ENCODE measurements at regions not wholly inside any gene's neighbourhood (a gene's known extent, or its start where the extent isn't known, plus 50 kb on each side); places are given as distances from the start of the nearest gene placed in this dataset.

DNA sequence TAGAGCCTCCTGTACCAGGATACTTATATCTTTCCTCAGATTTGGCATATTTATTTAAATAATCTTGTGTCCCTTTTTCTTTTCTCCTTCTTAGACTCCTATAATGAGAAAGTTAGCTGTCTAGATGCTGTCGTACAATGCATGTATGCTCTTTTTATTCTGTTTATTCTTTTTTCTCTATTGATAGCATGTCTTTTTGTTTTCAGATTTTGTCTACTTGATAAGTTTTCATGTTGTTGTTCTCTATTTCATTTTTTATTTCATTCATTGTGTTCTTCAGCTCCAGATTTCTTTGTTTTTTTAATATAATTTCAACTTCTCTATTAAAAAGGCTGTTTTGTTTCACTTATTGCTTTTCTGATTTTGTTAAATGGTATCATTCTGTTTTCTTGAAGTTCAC lies 674.3 kb upstream of the POU3F3 start:
- DNase-seq = no peak

DNA sequence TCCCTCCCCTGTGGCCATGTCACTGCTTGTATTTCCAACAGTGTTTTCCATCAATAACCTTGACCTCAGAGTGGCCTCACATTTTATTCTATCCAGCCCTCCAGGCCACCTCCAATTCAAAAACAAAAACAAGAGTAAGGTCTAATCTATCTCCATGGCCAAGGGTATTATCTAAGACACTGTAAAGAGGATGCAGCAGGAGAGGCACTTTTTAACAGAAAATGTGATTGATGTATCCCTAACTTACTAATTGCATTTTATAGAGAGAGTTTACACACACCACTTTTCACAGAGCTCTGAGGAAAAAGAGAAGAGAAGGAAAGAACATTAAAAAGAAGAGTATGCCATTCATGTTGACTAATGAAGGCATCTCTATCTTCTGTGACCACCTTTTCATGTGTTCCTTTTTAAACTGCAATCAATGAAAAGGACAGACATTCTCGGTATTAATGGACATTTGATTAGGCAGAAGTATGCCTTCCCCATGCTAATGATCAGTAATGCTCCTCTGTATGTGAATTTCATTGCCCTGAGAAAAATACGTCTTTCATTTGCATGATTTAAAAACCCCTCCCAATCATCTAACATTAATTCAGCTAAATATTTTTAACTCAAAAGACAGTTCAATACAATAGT lies 653.3 kb upstream of the POU3F3 start:
- DNase-seq = no peak

DNA sequence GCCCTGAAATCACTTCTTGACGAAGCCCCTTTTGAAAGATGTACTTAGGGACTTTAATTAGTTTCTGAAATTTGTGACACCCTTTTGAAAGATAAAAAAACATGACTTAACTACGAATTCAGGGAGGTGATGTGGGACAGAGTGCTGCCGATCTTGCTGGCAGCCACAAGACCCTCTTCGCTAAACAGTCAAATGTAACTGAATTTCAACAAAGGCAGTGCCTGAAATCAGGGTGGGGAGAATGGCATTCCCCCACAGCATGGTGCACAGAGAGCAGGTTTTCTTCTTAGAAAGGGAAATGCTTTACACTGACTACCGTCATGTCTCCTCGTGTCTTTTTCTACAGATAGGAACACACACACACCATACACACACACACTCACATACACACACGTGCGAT lies 640.2 kb upstream of the POU3F3 start:
- DNase-seq = no peak

DNA sequence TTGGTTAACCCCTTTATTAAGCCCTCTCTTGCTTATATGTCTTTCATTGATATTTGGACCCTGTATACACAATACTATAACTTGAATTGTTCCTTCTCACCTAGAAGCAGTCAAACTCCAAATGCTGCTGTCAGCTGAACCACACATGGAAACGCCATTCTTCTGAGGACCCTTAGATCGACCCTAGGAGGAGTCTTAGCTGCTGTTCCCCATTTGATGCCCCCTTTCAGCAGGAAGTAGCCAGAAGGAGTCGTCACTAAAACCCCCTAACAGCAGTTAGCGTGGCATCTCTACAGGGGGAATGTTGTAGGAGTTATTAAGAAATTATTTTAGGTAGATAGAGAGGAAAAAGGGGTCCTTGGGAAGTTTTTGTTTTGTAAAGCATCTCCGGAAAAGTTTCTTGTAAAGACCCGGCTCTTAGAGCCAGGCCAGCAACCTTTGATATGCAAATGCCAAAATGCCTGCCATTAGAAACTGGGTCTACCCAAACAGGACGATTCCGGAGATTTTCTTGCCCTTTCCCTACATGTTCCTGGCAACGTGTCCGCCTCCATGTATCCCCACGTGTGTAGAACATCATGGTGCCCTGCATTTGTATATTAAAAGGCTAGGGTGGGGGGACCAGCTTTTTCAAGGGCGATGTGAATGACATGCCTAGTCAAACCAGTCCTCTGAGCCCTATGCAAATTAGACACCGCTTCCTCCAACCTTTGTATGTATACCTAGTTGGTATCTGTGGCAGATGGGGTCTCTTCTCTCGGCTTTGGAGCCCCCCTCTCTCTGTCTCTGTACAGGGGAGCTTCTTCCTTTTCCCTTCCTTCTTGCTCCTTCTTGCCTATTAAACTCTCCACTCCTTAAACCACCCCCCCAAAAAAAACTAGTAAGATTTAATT lies 638.4 kb upstream of the POU3F3 start:
- DNase-seq = no peak

DNA sequence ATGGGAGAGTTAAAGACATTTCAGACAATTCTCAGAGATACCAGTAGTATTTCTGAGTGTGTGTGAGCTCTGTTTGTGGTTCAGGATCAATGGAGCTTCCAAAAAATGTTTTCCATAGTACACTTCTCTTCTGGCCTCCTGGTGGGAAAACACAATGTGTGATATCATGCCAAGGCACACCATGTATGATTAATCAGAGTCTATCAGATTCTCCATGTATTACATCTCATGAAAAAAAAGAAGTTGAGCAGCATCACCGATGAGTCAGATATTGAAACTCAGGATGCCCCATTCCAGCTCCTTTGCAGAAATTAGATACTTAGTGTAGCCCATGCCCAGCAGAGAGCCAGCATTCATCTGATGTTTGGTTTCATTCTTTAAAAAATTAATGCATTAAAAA lies 620.3 kb upstream of the POU3F3 start:
- no peak for DNase-seq

DNA sequence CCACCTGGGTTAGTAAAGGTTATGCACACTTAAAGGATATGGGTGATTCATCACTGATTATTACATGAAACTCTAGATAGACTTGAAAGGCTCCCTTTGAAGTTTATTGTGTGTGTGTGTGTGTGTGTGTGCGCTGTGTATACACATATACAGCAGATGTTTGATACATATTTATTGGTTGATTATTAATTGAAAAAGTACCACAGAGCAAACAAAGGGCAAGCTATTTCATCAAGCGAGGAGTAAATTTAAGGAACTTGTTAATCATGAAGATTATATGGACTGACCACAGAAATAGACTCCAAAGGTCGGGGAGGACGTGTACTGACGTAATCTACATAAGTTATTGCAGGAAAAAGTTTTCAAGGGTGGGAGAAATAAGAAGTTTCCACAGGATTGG lies 617.4 kb upstream of the POU3F3 start:
- no peak for DNase-seq

DNA sequence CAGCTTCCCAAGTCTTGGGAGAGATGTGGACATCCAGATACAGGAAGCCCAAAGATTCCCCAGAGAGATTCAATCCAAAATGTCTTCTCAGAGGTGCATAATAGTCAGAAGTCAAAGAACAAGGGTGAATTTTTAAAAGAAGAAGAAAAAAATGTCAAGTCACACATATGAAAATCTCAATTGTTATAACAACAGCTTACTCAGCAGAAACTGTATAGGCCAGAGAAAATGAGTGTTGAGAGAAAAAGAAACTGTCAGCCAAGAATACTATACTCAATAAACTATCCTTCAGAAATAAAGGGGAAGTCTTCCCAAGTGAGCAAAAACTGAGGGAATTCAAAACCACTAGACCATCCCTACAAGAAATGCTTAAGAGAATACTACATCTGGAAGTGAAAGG lies 612.9 kb upstream of the POU3F3 start:
- DNase-seq = no peak

DNA sequence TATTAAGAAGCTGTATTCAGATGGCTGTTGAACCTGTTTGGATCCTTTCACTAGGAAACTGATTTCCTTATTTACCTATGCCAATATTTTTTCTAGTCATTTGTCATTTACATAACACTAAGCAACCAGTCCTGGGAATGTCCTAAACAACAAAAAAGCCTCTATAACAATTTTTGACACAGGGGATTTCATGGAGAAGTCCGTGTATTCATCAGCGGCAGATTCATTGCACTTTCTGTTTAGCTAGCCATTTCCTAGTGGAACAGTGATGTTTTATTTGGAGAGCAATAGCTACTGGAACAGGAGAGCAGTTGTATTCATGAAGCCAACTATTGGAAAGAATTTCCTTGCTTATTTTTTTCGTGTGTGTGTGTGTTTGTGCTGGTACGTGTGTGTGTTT lies 604.3 kb upstream of the POU3F3 start:
- DNase-seq = no peak

DNA sequence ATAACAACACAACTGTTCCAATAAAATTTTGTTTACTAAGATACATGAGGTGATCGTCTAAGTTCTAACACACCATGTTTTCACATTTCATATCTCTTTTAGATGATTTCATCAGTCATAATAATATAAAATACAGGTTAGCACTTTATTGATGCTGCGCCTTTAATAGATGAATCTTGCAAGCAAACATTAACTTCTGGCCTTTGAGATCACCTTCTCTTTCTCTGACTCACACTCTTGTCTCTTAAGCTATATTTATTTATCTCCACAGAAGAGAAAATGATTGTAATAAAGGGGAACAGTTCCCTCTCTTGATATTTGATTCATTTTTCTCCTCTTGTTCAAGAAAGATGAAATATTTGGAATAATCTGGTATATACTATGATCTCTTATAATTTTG lies 603.3 kb upstream of the POU3F3 start:
- no peak for DNase-seq

DNA sequence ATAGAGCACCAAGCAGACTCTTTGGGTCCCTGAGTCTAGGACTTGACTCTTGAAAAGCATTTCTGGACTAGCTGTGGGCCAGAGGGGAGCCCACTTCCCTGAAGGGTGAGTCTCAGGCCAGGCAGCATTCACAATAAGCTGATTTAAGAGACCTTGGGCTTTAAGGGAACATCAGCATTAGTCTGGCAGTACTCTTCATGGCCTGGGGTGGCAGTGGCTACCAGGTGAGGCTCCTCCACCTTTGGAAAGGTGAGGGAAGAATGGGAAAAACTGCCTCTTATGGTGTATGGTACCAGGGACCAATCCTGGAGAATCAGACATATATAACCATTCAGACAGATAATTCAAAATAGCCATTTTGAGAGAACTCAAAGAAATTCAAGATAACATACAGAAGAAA lies 599.9 kb upstream of the POU3F3 start:
- DNase-seq = no peak

DNA sequence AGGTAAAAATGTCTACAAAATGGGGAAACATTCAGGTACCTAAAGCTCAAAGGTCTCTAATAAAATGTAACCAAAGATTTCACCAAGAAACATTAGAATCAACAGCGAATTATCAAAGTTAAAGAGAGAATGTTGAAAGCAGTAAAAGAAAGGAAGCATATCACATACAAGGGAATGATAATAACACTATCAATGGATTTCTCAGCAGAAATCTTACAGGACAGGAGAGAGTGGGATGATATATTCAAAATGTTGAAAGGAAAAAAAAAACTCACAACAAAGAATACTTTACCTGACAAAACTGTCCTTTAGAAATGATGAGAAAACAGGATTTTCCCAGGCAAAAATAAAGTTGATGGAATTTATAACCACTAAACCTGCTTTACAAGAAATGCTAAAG lies 591.2 kb upstream of the POU3F3 start:
- no peak for DNase-seq

DNA sequence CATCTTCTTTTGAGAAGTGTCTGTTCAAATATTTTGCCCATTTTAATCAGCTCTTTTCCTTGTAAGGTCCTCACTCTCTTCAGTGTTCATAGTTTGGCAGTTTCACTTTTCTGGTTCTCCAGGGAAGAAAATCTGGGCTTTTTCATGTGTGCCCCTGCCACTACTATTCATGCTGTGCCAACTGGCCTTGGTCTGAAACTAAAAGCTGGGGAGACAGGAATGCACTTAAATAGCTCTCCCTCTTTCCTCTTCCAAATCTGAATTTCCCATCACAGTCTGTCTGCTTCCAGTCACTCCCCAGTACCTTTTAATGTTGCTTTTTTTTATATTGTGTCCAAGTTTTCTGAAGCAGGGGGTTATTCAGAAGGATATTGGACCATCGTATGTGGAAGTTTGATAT lies 574.3 kb upstream of the POU3F3 start:
- no peak for DNase-seq

DNA sequence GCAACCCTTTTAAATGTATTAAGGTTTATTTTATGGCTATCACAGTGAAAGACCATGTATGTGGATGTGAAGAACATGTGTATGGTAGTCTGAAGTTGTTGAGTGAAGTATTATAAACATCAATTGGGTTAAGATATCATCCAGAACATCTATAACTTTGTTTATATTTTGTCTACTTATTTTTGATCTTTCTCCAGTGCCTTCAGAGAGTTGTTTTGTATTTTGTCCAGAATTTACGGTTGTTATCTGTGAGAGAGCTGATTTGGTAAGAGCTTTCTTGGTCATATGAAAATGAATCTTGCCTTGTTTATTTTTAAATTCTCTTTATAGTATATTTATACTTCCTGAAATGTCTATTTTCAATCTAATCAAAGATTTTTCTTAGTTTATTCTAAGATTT lies 573.7 kb upstream of the POU3F3 start:
- no peak for DNase-seq

DNA sequence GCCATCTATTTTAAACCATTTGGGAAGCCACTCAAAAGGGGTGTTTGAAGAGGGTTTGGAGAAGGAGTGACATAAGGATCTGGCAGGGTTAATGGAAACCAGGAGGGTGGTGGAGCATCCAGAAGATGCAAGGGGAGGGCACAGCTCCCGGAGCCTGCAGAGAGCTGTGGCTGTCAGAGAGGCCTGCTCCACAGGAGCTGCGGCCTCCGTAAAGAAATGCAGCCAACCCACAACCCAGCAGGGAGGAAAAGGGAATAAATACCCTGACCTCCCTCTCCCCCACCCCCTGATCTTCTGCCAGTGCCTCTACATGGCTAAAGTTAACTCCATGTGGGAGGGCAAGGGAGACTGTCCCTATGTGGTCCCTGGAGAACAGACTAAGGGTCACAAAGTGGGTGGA lies 567.1 kb upstream of the POU3F3 start:
- peak; percentile 2 for DNase-seq

DNA sequence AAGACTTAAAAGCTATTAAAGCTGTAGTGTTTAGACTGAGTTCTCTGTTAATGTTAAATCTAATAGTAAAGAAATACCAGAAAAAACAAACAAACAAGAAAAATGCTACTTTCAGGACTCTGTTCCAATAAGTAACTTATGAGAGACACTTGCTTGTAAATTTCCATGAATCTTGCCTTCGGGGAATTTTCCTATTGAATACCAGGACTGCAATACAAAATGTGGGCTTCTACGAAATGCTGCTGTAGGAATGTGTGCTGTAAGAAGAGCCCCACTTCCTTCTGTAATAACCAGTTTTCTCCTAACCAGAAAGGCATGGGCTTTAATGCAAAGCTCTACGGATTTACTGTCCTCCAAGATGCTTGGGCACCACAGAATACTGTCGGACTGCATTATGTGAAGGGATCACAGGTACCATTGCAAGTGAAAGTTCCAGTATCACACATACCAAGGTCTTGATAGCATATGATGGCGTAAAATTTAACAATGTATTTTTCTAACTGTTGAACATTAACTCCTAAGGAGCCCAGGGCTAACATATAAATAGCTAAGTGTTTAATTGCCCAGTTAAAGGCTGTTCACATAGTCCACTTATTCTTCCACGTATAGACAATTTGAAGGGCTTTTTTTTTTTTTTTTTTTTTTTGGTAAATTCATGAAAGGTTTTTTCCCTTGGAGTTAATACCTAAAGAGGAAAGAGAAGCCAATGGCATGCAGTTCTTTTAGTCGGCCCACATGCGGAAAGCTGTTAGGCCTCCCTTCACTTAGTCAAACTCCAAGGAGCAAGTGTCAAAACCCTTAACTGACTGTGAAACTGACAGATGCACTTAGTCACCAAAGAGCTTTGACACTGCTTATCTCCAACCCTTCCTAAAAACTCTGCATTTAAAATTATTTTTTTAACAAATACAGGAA lies 564.0 kb upstream of the POU3F3 start:
- no peak for DNase-seq

DNA sequence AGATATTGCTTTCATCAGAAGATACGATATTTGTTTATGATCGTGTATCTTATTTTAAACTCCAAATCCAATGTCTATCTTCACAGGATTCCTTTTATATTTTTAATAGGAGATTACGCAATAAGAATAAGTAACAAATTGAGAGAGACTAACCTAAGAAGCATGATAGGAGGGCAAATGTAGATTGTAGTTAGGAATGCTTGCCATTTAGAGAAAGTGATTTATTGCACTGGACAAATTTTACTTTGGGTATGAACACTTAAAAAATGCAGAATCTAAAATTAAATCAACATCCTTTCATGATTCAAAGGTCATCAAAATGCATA lies 563.4 kb upstream of the POU3F3 start:
- DNase-seq = no peak

DNA sequence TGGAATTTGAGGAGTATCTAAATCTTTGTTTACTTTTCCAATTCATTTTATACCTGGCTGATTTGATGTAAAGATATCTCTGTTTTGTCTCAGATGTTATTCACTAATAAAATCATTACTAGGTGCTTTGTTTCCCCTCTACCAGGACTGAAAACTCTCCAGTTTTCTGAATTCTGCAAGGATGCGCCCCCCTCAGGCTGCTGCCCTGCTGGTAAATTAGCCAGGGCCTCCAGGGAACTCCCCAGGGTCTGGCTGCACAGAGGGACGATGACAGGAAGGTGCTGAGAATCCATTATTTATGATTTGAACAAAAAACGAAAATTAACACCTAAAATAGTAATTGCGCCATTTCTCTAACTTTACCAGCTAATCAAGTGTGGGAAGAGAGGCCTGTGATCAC lies 541.2 kb upstream of the POU3F3 start:
- DNase-seq = no peak

DNA sequence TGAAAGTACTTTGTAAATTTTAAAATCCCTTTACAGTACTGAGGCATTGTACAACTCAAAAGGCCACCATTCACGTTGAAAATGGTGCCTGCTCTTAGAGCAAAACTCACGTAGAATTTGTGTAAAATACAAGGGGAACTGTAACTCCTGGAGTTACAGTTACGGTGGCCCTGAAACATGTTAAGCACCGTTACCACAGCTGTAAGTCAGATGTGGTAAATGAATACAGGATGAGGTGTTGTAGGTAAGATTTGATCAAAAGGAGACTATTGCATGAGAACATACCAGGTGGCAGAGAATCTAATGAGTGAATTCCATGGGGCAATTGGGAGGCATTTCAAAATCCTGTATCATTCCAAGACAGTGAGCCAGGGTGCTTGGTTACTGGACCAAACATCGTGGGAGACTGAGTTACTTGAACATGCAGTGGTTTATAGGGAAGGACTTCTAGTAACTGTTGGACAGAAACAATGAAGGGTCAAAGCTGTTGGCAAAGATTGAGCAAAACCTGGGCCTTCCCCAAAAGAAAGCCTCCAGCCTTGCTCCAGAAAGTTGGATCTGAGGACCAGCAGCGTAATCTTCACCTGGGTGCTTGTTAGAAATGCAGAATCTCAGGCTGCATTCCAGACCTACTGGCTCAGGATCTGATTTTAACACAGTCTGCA lies 535.8 kb upstream of the POU3F3 start:
- no peak for DNase-seq

DNA sequence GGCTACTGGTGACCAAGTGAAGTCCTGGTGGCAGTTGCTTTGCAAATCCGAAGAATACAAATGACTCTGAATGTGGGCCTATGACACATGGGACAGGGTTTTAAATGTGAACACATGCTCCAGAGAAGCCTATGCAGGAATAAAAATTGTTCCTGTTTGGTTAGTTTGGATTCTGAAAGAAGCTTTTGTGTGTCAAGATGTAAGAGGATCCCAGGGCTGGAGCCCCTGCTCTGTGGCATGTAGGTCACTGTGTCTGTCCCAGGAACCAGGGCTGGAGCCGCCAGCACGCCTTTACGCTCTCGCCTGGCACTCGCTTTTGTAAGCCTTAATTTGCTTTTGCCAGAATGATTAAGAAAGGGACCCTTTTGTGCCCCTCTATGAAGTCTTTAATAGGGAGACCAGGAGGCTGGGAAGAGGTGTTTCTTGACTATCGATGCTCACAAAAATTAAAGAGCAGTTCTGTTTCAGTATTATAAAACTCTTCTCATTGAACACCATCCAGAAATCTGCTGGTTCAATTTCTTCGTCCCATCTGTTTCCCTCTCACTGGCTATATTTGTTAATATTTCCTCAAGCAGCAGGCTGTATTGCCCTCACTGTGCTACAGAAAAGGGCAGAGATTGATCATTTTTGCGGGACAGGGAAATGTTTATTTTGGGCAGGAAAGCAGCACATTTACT lies 532.7 kb upstream of the POU3F3 start:
- DNase-seq = no peak

DNA sequence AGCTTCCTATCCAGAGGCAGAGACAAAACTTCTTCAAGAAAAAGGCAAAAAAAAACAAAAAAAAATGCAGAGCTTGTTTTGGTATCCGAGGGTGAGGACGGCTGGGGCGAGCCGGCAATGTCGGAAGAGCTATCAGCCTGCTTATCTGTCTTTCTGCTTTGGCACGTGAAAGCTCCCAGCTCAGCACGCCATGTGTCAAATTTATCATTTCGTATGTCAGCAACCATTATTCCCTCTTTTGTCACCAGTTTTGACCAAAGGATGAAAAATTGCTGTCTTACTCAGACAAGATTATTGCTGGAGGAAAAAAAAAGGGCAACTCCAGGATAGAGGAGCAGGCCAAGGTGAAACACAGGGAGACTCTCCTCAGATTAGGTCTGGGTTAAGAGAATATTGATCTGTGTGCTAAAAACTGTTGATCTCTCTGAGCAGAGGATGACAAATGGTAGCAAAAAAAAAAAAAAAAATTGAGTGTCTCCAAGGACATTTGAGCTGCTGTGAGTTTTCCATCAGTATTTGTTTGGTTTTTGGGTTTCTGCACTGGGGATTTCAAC lies 532.0 kb upstream of the POU3F3 start:
- no peak for DNase-seq

DNA sequence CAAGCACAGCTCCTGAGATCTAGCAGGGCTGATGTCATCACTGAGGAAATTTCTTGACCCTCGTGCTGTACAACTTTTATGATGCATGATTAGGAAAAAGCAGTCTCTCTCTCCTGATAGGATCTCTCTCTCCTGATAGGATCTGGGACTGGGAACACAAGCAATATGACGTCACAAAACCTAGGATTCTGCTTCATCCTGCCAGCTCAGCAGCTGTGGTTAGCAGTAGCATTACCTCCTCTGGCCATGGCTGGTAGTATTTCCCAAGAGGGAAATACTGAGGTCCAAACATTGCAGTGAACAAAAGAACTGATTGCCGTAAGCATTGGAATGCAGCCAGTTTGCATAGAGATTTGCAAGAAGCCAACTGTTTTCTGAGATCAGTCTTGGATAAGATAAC lies 521.2 kb upstream of the POU3F3 start:
- no peak for DNase-seq

DNA sequence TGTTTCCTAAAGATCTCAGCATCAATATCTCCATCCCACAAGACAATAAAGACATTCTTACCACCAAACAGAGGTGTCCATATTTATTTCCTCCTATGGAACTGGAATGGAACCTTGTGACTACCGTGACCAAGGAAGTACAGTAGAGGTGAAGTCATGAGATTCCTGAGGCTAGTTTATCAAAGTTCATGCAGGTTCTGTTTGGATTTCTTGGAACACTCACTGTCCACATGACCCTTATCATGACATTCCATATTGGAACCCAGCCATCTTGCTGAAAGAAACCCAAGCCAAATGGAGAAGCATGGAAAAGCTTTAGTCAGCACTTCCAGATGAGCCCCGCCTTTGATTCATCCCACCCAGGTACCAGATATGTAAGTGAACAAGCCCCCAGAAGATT lies 516.0 kb upstream of the POU3F3 start:
- no peak for DNase-seq

Data from NCI-H446 treated with DMSO at 0.1 percent for 48 hours (cell line).